Loucy (cell line): ENCODE measurements at regions not wholly inside any gene's neighbourhood (a gene's known extent, or its start where the extent isn't known, plus 50 kb on each side); places are given as distances from the start of the nearest gene placed in this dataset.

ENCODE experiments used
- H2AFZ ChIP-seq: fragments of 200-600 bp; sonication (generic); 2 replicates; pipeline ENCODE4 v1.6.0; 2016; ENCODE audit warnings: antibody characterized with exemption, mild to moderate bottlenecking, low read length, moderate library complexity
- H3F3A ChIP-seq: fragments of 200-600 bp; 2 replicates; pipeline ENCODE4 v1.6.0; 2016; ENCODE audit warnings: antibody characterized with exemption, low read depth, mild to moderate bottlenecking
- H3K27me3 ChIP-seq: fragments of 200-600 bp; sonication (generic); 2 replicates; pipeline ENCODE4 v1.6.1; 2014; ENCODE audit warnings: low read length, mild to moderate bottlenecking; ENCODE audit not compliant: insufficient read depth, poor library complexity, severe bottlenecking
- H3K36me3 ChIP-seq: fragments of 200-600 bp; sonication (generic); 2 replicates; pipeline ENCODE4 v1.6.1; 2016; ENCODE audit warnings: low read length; ENCODE audit not compliant: insufficient read depth
- H3K4me1 ChIP-seq: fragments of 200-600 bp; sonication (generic); 2 replicates; pipeline ENCODE4 v1.5.1; 2014; ENCODE audit warnings: low read length, mild to moderate bottlenecking; ENCODE audit not compliant: insufficient read depth, poor library complexity, severe bottlenecking
- H3K4me2 ChIP-seq: fragments of 200-600 bp; sonication (generic); 2 replicates; pipeline ENCODE4 v1.6.0; 2014; ENCODE audit warnings: antibody characterized with exemption, low read length, low read depth, mild to moderate bottlenecking; ENCODE audit not compliant: poor library complexity, severe bottlenecking
- H3K4me3 ChIP-seq: fragments of 200-600 bp; sonication (generic); 2 replicates; pipeline ENCODE4 v1.5.1; 2014; ENCODE audit warnings: low read length, mild to moderate bottlenecking, mixed read lengths; ENCODE audit not compliant: poor library complexity, severe bottlenecking
- H3K79me2 ChIP-seq: fragments of 200-600 bp; sonication (generic); 2 replicates; pipeline ENCODE4 v1.6.1; 2014; ENCODE audit warnings: low read length; ENCODE audit not compliant: insufficient read depth
- H3K9ac ChIP-seq: fragments of 200-600 bp; sonication (generic); 2 replicates; pipeline ENCODE4 v1.6.0; 2014; ENCODE audit warnings: mild to moderate bottlenecking, low read depth, low read length, moderate library complexity; ENCODE audit not compliant: poor library complexity, severe bottlenecking
- H3K9me2 ChIP-seq: fragments of 200-600 bp; sonication (generic); replicated peaks from 2 replicates; pipeline ENCODE4 v1.6.1; 2016; ENCODE audit warnings: low read depth, low read length, mixed read lengths
- H3K9me3 ChIP-seq: fragments of 200-600 bp; sonication (generic); 2 replicates; pipeline ENCODE4 v1.6.1; 2014; ENCODE audit warnings: mild to moderate bottlenecking, antibody characterized with exemption, low read length, low read depth; ENCODE audit not compliant: insufficient read depth
- H4K20me1 ChIP-seq: fragments of 200-600 bp; sonication (generic); 2 replicates; pipeline ENCODE4 v1.6.0; 2014; ENCODE audit warnings: antibody characterized with exemption, low read length, mild to moderate bottlenecking; ENCODE audit not compliant: insufficient read depth, poor library complexity, severe bottlenecking
- CTCF ChIP-seq: fragments of 200-600 bp; sonication (generic); conservative IDR thresholded peaks from 2 replicates; pipeline ENCODE4 v1.5.1; 2014; ENCODE audit warnings: mild to moderate bottlenecking, antibody characterized with exemption, low read length
- EZH2phosphoT487 ChIP-seq: fragments of 200-600 bp; IDR thresholded peaks from 2 replicates; pipeline ENCODE4 v1.6.1; 2018; ENCODE audit warnings: antibody characterized with exemption, mild to moderate bottlenecking, moderate library complexity, borderline replicate concordance

DNA sequence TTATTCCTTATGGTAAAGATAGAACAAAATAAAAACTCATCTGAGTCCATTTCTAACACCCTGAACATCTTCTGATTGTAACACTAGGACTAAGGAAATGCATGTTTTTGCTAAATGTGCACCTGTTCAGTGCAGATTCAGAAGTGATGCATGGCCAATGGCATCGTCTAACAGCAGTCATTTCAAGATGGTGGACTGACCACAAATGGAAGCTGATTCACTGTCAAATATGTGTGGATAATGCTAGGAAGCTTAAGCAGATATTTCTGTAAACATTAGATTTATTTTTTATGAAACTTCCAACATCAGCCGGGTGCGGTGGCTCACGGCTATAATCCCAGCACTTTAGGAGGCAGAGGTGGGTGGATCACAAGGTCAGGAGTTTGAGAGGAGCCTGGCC, 394.8 kb downstream of the SAMD5 start:
- no peaks in the 10 kb centered on the region for H3K27me3 ChIP-seq
- H3K9ac ChIP-seq = no peak overlapping the region
- no peaks in the 10 kb centered on the region for H3K9me2 ChIP-seq
- H3K36me3 ChIP-seq = no peaks in the 10 kb centered on the region
- peaks cover 19% of the 10 kb centered on the region for H3K4me1 ChIP-seq
- TF ChIP-seq CTCF (no peak), EZH2phosphoT487 (no peak)
- no peaks in the 10 kb centered on the region for H3F3A ChIP-seq
- H3K9me3 ChIP-seq = no peaks in the 10 kb centered on the region
- H4K20me1 ChIP-seq = no peaks in the 10 kb centered on the region
- H3K4me3 ChIP-seq = no peak overlapping the region
- H3K79me2 ChIP-seq = no peaks in the 10 kb centered on the region
- no peak overlapping the region for H3K4me2 ChIP-seq
- H2AFZ ChIP-seq = no peak overlapping the region

DNA sequence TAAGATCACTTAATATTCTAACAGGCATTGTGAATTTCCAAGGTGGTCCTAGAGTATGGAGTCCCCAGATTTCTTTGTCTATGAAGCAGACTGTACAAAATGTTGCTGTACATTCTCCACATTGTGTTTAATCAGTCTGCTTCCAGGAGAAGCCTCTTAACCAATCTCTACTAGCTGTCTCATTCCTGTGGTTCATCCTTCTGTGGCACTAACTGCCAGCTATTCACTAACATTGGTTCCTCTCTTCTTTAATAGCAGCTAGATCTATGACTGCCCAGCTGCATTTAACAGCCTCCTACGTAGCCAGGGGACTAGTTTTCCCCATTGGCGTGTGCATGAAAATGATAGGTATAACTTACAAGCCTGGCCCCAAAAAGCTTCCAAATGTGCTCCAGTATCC, 395.4 kb downstream of the SAMD5 start:
- H3K27me3 ChIP-seq = no peaks in the 10 kb centered on the region
- H2AFZ ChIP-seq = no peak overlapping the region
- H3F3A ChIP-seq = no peaks in the 10 kb centered on the region
- no peak overlapping the region for H3K9ac ChIP-seq
- H4K20me1 ChIP-seq = no peaks in the 10 kb centered on the region
- no peaks in the 10 kb centered on the region for H3K79me2 ChIP-seq
- no peaks in the 10 kb centered on the region for H3K36me3 ChIP-seq
- H3K4me2 ChIP-seq = no peak overlapping the region
- no peaks in the 10 kb centered on the region for H3K9me3 ChIP-seq
- peaks cover 19% of the 10 kb centered on the region for H3K4me1 ChIP-seq
- no peaks in the 10 kb centered on the region for H3K9me2 ChIP-seq
- TF ChIP-seq CTCF (no peak), EZH2phosphoT487 (no peak)
- no peak overlapping the region for H3K4me3 ChIP-seq

DNA sequence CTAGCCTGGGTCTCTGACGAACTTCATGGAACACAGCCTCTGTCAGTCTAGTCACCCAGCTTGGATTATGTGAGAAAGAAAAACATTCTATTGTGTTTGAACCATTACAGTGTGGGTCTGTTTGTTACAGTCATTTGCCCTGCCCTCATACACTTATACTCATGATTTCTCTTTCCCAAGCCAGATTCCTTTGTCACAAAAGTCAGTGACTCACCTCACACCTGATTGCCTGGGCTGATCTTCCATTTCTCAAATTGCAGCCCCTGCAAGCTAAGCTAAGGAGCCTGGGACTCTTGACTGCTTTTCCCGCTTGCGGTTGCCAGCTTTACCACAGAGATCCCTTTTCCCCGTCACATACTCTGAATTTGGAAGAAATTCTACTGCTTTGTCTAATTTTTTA, 395.9 kb downstream of the SAMD5 start:
- Histone ChIP-seq H3K9ac (no peak overlapping the region), H3K36me3 (no peaks in the 10 kb centered on the region), H3K9me2 (no peaks in the 10 kb centered on the region), H3F3A (no peaks in the 10 kb centered on the region), H2AFZ (no peak overlapping the region), H4K20me1 (no peaks in the 10 kb centered on the region), H3K27me3 (no peaks in the 10 kb centered on the region), H3K79me2 (no peaks in the 10 kb centered on the region), H3K4me1 (peaks cover 19% of the 10 kb centered on the region), H3K9me3 (no peaks in the 10 kb centered on the region), H3K4me3 (no peak overlapping the region), H3K4me2 (no peak overlapping the region)
- TF ChIP-seq EZH2phosphoT487 (no peak), CTCF (no peak)
